IMR-90 (cell line): ENCODE measurements at regions not wholly inside any gene's neighbourhood (a gene's known extent, or its start where the extent isn't known, plus 50 kb on each side); places are given as distances from the start of the nearest gene placed in this dataset.

Experiments used
- ATAC-seq: fragments of 200-7000 bp; cut with Tn5 transposase; 2 replicates; pipeline ENCODE4 v1.9.1; 2020; ENCODE audit warnings: low read depth, mild to moderate bottlenecking, moderate library complexity
- BruUV-seq: library from RNA; stranded (reverse); fragments of 400-500 nt; replicated peaks from 2 replicates; lab custom pipeline; 2021; lab: Mats Ljungman, UMichigan
- CTCF ChIA-PET: fragments of 300-600 bp; formaldehyde crosslinking; extraction: SDS; loops from one replicate; lab custom pipeline; 2021; ENCODE audit warnings: antibody characterized with exemption; lab: Yijun Ruan, JAX
- POLR2A ChIA-PET: fragments of 300-600 bp; sonication (Branson Sonifier 250); formaldehyde crosslinking; loops from one replicate; lab custom pipeline; 2022; ENCODE audit warnings: antibody characterized with exemption; ENCODE audit not compliant: unreplicated experiment; lab: Charles Lee
- DNase-seq: peaks from one replicate; pipeline ENCODE4 v3.0.0; 2013
- H2AFZ ChIP-seq: replicated peaks from 2 replicates; pipeline ENCODE3; 2013; ENCODE audit warnings: low read length, mild to moderate bottlenecking; ENCODE audit not compliant: poor library complexity
- H2AK5ac ChIP-seq: 2 replicates; pipeline ENCODE4 v1.6.1; 2013; ENCODE audit warnings: low read depth, low read length, inconsistent platforms
- H2AK9ac ChIP-seq: replicated peaks from 2 replicates; pipeline ENCODE3; 2013; ENCODE audit warnings: mild to moderate bottlenecking, low read depth, low read length, moderate library complexity; ENCODE audit not compliant: poor library complexity
- H2BK120ac ChIP-seq: 2 replicates; pipeline ENCODE4 v1.6.1; 2013; ENCODE audit warnings: low read depth, low read length, inconsistent platforms
- H2BK15ac ChIP-seq: 3 replicates; pipeline ENCODE4 v1.6.1; 2013; ENCODE audit warnings: low read depth, low read length, inconsistent platforms
- H2BK20ac ChIP-seq: 2 replicates; pipeline ENCODE4 v1.6.1; 2013; ENCODE audit warnings: low read depth, mild to moderate bottlenecking, inconsistent platforms, low read length, moderate library complexity
- H2BK5ac ChIP-seq: 2 replicates; pipeline ENCODE4 v1.6.1; 2013; ENCODE audit warnings: mild to moderate bottlenecking, low read depth, low read length, inconsistent platforms; ENCODE audit not compliant: poor library complexity, severe bottlenecking
- H3K14ac ChIP-seq: replicated peaks from 2 replicates; pipeline ENCODE4 v1.6.1; 2013; ENCODE audit warnings: low read depth, low read length, inconsistent platforms
- H3K18ac ChIP-seq: 2 replicates; pipeline ENCODE4 v1.6.1; 2013; ENCODE audit warnings: low read depth, low read length, control low read depth
- H3K23ac ChIP-seq: 2 replicates; pipeline ENCODE4 v1.6.1; 2013; ENCODE audit warnings: low read depth, low read length, inconsistent platforms
- H3K27ac ChIP-seq: 2 replicates; pipeline ENCODE4 v1.5.1; 2013; ENCODE audit warnings: mild to moderate bottlenecking, control low read depth, low read length; ENCODE audit not compliant: insufficient read depth
- H3K27me3 ChIP-seq: 2 replicates; pipeline ENCODE4 v1.6.1; 2013; ENCODE audit warnings: low read length; ENCODE audit not compliant: control insufficient read depth, insufficient read depth
- H3K36me3 ChIP-seq: 2 replicates; pipeline ENCODE4 v1.6.1; 2013; ENCODE audit warnings: low read length, mixed read lengths; ENCODE audit not compliant: control insufficient read depth, insufficient read depth
- H3K4ac ChIP-seq: 2 replicates; pipeline ENCODE4 v1.6.1; 2013; ENCODE audit warnings: low read depth, low read length, inconsistent platforms
- H3K4me1 ChIP-seq: 2 replicates; pipeline ENCODE4 v1.6.1; 2013; ENCODE audit warnings: low read length, mixed read lengths; ENCODE audit not compliant: control insufficient read depth, insufficient read depth
- H3K4me2 ChIP-seq: 2 replicates; pipeline ENCODE4 v1.6.1; 2013; ENCODE audit warnings: low read depth, mild to moderate bottlenecking, control low read depth, low read length, moderate library complexity
- H3K4me3 ChIP-seq: 2 replicates; pipeline ENCODE4 v1.5.1; 2013; ENCODE audit warnings: low read depth, mild to moderate bottlenecking, control low read depth, low read length, moderate library complexity; ENCODE audit not compliant: insufficient read depth
- H3K56ac ChIP-seq: 2 replicates; pipeline ENCODE4 v1.6.1; 2013; ENCODE audit warnings: low read length, inconsistent platforms; ENCODE audit not compliant: insufficient read depth; ENCODE audit errors: extremely low read depth
- H3K79me1 ChIP-seq, 2 experiments: 2 replicates each; pipeline ENCODE4 v1.6.1; 2013; ENCODE audit warnings: low read length in 2 of 2, inconsistent platforms in 1 of 2, low read depth in 1 of 2
- H3K9ac ChIP-seq: 2 replicates; pipeline ENCODE4 v1.6.1; 2013; ENCODE audit warnings: low read depth, low read length, control low read depth
- H3K9me1 ChIP-seq: 2 replicates; pipeline ENCODE4 v1.6.1; 2013; ENCODE audit warnings: low read length, inconsistent platforms; ENCODE audit not compliant: insufficient read depth
- H3K9me3 ChIP-seq: 2 replicates; pipeline ENCODE4 v1.6.1; 2013; ENCODE audit warnings: low read length; ENCODE audit not compliant: control insufficient read depth, insufficient read depth
- H4K20me1 ChIP-seq: 2 replicates; pipeline ENCODE4 v1.6.1; 2013; ENCODE audit warnings: low read length, inconsistent platforms; ENCODE audit not compliant: insufficient read depth
- H4K5ac ChIP-seq: 2 replicates; pipeline ENCODE4 v1.6.1; 2013; ENCODE audit warnings: mild to moderate bottlenecking, low read depth, low read length, control low read depth
- H4K8ac ChIP-seq, 2 experiments: 2 replicates each; pipeline ENCODE4 v1.6.1; 2013; ENCODE audit warnings: low read depth in 2 of 2, low read length in 2 of 2, control low read depth in 1 of 2, inconsistent platforms in 1 of 2
- H4K91ac ChIP-seq: 2 replicates; pipeline ENCODE4 v1.6.1; 2013; ENCODE audit warnings: low read depth, low read length, inconsistent platforms; ENCODE audit not compliant: insufficient read depth
- BHLHE40 ChIP-seq: fragments of 150-350 bp; IDR thresholded peaks from 2 replicates; pipeline ENCODE4 v1.6.1; 2016; ENCODE audit warnings: mild to moderate bottlenecking, low read depth, low read length
- CEBPB ChIP-seq: IDR thresholded peaks from 2 replicates; pipeline ENCODE4 v1.6.1; 2012; ENCODE audit warnings: low read depth, low read length, improper control_type of control experiment
- CHD1 ChIP-seq: IDR thresholded peaks from 2 replicates; pipeline ENCODE4 v1.6.1; 2012; ENCODE audit warnings: low read depth, low read length, improper control_type of control experiment
- FOS ChIP-seq: fragments of 150-350 bp; IDR thresholded peaks from 2 replicates; pipeline ENCODE4 v1.6.1; 2016; ENCODE audit warnings: low read depth, low read length
- MAFK ChIP-seq: IDR thresholded peaks from 2 replicates; pipeline ENCODE4 v1.6.1; 2012; ENCODE audit warnings: low read depth, low read length, improper control_type of control experiment
- MAZ ChIP-seq: IDR thresholded peaks from 2 replicates; pipeline ENCODE4 v1.6.1; 2012; ENCODE audit warnings: low read depth, mild to moderate bottlenecking, low read length, improper control_type of control experiment, moderate library complexity, borderline replicate concordance
- MXI1 ChIP-seq: IDR thresholded peaks from 2 replicates; pipeline ENCODE4 v1.6.1; 2012; ENCODE audit warnings: low read depth, mild to moderate bottlenecking, low read length, moderate library complexity, borderline replicate concordance
- NFE2L2 ChIP-seq: fragments of 150-350 bp; IDR thresholded peaks from 2 replicates; pipeline ENCODE4 v1.6.1; 2016; ENCODE audit warnings: low read depth, mild to moderate bottlenecking, low read length
- POLR2A ChIP-seq: IDR thresholded peaks from 2 replicates; pipeline ENCODE4 v1.6.1; 2012; ENCODE audit warnings: mild to moderate bottlenecking, low read depth, low read length
- RAD21 ChIP-seq: IDR thresholded peaks from 2 replicates; pipeline ENCODE4 v1.6.1; 2012; ENCODE audit warnings: low read length, improper control_type of control experiment
- RCOR1 ChIP-seq: IDR thresholded peaks from 2 replicates; pipeline ENCODE4 v1.6.1; 2012; ENCODE audit warnings: mild to moderate bottlenecking, low read length, improper control_type of control experiment; ENCODE audit not compliant: insufficient replicate concordance
- RFX5 ChIP-seq: IDR thresholded peaks from 2 replicates; pipeline ENCODE4 v1.8.0; 2012; ENCODE audit warnings: low read depth, mild to moderate bottlenecking, low read length, moderate library complexity
- SMC3 ChIP-seq: fragments of 150-350 bp; IDR thresholded peaks from 2 replicates; pipeline ENCODE4 v1.6.1; 2016; ENCODE audit warnings: low read depth, mild to moderate bottlenecking, antibody characterized with exemption, low read length, moderate library complexity
- WGBS, 2 experiments: methylation state at CpG; one replicate each; pipeline versions ENCODE4 v1.1.5 to v1.1.7; 2013; ENCODE audit warnings: missing lambda C conversion rate in 2 of 2; ENCODE audit not compliant: insufficient read length in 1 of 2; ENCODE audit errors: extremely low coverage in 2 of 2; 5-methylcytosine and 5-hydroxymethylcytosine counted together
- dilution Hi-C: fragments of 300-500 bp; cut with HindIII; formaldehyde crosslinking; loops from one replicate; pipeline ENCODE4 v1.14.3; 2018; ENCODE audit warnings: low sequenced_read_pairs; ENCODE audit not compliant: unreplicated experiment
- in situ Hi-C: fragments of 300-500 bp; cut with MboI; formaldehyde crosslinking; loops from 3 replicates; pipeline ENCODE4 v1.14.3; 2019; ENCODE audit warnings: low sequenced_read_pairs, inconsistent platforms, mixed read lengths
- intact Hi-C: fragments of 100-400 bp; cut with micrococcal nuclease; formaldehyde crosslinking; loops from 2 replicates; pipeline ENCODE4 v1.10.0; 2022
- TF ChIP-seq, protein P1 (sequence below): fragments of 150-350 bp; IDR thresholded peaks from 2 replicates; pipeline ENCODE4 v1.6.1; 2016; ENCODE audit warnings: low read depth, mild to moderate bottlenecking, low read length, moderate library complexity, borderline replicate concordance
- TF ChIP-seq, protein P2 (sequence below): fragments of 150-350 bp; IDR thresholded peaks from 2 replicates; pipeline ENCODE4 v1.6.1; 2017; ENCODE audit warnings: mild to moderate bottlenecking, antibody characterized with exemption, low read length, low read depth
- TF ChIP-seq, protein P3 (sequence below): conservative IDR thresholded peaks from 2 replicates; pipeline ENCODE4 v1.5.1; 2012; ENCODE audit warnings: mild to moderate bottlenecking, low read depth, low read length, improper control_type of control experiment

DNA sequence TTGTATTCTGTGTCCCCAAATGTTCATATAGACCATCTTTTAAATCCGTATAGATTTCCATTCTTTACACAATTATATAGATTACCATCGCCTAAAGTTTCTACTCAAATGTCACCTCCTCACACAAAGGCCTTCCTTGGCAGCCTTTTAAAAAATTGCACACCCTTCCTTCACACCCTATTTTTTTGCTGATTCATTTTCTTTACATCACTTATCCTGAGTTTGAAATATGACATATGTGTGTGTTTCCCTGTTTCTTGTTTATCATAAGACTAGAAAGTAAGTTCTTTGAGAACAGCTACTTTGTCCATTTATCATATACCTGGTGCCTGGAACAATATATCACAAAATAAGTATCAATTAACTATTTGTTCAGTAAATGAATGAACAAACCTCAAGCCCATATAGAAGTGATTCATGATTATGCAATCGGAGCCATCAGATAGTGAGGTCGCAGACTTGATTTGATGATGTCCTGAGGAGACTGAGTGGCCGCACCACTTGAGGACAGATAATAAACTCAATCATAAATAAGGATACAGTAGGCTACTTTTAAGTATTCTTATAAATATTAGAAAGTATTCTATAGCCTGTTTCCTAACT is 327.4 kb upstream of the ZC3H12C start:
- Histone ChIP-seq H2AK9ac (no peak overlapping the region), H2BK20ac (no peak overlapping the region), H3K4me2 (no peak overlapping the region), H4K5ac (no peak overlapping the region), H3K9me1 (no peaks in the 10 kb centered on the region), H3K36me3 (no peaks in the 10 kb centered on the region), H4K20me1 (no peaks in the 10 kb centered on the region), H2BK120ac (no peak overlapping the region), H3K18ac (no peak overlapping the region), H2BK5ac (no peak overlapping the region), H4K8ac (no peak overlapping the region), H3K9me3 (no peaks in the 10 kb centered on the region), H3K4me3 (no peak overlapping the region), H3K79me1 (no peaks in the 10 kb centered on the region), H3K4me1 (no peaks in the 10 kb centered on the region), H3K23ac (no peak overlapping the region), H3K4ac (no peak overlapping the region), H2AFZ (no peak overlapping the region), H2AK5ac (no peak overlapping the region), H3K27ac (no peak overlapping the region), H3K14ac (no peak overlapping the region), H4K91ac (no peak overlapping the region), H3K56ac (no peak overlapping the region), H3K9ac (no peak overlapping the region), H3K27me3 (no peaks in the 10 kb centered on the region; the same call in 1 of the 2 replicates), H2BK15ac (no peak overlapping the region)
- no peak for TF ChIP-seq CEBPB
- TF ChIP-seq RAD21 = no peak
- no peak for TF ChIP-seq SMC3
- no peak for TF ChIP-seq CHD1
- TF ChIP-seq POLR2A = no peak
- no peak for TF ChIP-seq FOS
- TF ChIP-seq, protein P1, sequence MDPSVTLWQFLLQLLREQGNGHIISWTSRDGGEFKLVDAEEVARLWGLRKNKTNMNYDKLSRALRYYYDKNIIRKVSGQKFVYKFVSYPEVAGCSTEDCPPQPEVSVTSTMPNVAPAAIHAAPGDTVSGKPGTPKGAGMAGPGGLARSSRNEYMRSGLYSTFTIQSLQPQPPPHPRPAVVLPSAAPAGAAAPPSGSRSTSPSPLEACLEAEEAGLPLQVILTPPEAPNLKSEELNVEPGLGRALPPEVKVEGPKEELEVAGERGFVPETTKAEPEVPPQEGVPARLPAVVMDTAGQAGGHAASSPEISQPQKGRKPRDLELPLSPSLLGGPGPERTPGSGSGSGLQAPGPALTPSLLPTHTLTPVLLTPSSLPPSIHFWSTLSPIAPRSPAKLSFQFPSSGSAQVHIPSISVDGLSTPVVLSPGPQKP = no peak
- no peak for TF ChIP-seq RFX5
- TF ChIP-seq NFE2L2 = no peak
- TF ChIP-seq, protein P2, sequence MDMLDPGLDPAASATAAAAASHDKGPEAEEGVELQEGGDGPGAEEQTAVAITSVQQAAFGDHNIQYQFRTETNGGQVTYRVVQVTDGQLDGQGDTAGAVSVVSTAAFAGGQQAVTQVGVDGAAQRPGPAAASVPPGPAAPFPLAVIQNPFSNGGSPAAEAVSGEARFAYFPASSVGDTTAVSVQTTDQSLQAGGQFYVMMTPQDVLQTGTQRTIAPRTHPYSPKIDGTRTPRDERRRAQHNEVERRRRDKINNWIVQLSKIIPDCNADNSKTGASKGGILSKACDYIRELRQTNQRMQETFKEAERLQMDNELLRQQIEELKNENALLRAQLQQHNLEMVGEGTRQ = no peak
- no peak for TF ChIP-seq RCOR1
- no peak for TF ChIP-seq MAZ
- no peak for TF ChIP-seq BHLHE40
- TF ChIP-seq MXI1 = no peak
- TF ChIP-seq MAFK = no peak
- TF ChIP-seq, protein P3, sequence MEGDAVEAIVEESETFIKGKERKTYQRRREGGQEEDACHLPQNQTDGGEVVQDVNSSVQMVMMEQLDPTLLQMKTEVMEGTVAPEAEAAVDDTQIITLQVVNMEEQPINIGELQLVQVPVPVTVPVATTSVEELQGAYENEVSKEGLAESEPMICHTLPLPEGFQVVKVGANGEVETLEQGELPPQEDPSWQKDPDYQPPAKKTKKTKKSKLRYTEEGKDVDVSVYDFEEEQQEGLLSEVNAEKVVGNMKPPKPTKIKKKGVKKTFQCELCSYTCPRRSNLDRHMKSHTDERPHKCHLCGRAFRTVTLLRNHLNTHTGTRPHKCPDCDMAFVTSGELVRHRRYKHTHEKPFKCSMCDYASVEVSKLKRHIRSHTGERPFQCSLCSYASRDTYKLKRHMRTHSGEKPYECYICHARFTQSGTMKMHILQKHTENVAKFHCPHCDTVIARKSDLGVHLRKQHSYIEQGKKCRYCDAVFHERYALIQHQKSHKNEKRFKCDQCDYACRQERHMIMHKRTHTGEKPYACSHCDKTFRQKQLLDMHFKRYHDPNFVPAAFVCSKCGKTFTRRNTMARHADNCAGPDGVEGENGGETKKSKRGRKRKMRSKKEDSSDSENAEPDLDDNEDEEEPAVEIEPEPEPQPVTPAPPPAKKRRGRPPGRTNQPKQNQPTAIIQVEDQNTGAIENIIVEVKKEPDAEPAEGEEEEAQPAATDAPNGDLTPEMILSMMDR = no peak
- in situ Hi-C loops = no loop called here
- ATAC-seq = no peak
- dilution Hi-C loops = no loop called here
- ChIA-PET CTCF (interaction anchor here (0.6 kb wide), 1 partner anchor 484 kb away, joined by 3 read pairs; no protein-coding TSS in a partner anchor), POLR2A (no interaction called here)
- intact Hi-C loops = no loop called here
- 35% methylated on average over 2 of the region's 5 CpGs; no CpG with 5 or more reads in 1 of the 2 experiments for WGBS, 2 experiments
- no peak for DNase-seq
- no TSS peak for BruUV-seq
